CD4-positive, alpha-beta T cell treated with Interleukin-17A for 4 hours (primary cell): ENCODE measurements at regions not wholly inside any gene's neighbourhood (a gene's known extent, or its start where the extent isn't known, plus 50 kb on each side); places are given as distances from the start of the nearest gene placed in this dataset.
A peak's percentile ranks its signal among the peaks of the same experiment; 100 is the strongest.

Source experiments
- DNase-seq: peaks from one replicate; pipeline ENCODE4 v3.0.0-alpha.2; 2020; ENCODE audit warnings: mixed read lengths

DNA sequence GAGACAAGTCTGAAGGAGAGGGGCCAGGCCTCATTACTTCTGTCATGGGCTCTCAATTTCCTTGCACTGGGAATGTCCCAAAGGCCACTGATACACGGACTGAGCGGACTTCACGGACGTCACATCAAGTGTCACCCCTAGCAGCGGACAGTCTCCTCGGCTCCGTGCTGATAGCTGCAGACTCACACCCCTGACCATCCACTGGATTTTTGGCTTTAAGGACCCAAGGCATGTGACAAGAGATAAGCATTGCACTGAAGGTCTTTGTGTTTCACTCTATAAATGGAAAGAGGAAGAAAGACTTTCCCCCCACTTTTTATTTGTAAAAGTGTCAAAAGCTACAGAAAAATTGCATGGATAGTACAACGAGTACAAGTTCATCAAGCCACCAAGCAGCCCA is 200.4 kb upstream of the FGGY start:
- DNase-seq = no peak

DNA sequence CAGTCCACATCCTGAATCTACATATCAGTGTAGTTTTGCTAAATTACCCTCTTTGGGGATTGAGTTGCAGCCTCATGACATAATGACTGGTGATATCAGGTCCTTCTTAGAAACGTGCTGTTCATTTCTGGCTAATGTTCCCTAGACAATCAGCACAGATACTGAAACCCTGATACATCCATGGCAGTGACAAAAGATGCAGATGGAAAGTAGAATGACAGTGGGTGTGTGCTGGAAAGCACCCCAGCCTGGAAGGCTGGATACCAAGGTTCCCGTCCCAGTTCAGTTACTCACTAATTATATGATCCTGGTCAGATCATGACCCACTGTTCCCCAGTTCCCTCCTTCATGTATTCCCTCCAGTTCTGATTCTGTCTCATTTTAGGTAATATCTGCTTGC is 198.2 kb upstream of the FGGY start:
- DNase-seq = no peak

DNA sequence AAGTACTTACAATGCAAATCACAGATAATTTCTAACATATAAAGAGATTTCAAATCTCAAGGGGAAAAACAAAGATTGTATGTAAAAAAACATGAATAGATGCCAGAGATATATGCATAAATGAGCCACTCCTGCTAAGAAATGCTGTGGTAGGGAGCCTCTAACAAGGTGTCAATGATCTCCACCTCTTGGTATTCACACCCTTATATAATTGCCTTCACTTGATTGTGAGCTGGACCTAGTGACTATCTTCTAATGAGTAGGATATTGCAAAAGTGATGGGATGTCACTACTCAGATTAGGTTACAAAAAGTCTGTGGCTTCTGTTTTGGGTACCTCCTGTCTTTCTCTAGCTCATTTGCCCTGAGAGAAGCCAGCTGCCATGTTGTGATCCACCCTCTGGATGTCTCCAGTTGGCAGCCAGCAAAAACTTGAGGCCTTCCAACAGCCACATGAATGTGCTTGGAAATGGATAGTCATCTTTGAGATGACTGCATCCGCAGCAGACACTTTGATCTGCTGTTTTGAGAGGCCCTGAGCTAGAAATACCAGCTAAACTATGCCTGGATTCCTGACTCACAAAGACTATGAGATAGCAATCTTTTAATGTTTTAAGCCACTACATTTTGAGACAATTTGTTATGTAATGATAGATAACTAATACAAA is 196.1 kb upstream of the FGGY start:
- no peak for DNase-seq

DNA sequence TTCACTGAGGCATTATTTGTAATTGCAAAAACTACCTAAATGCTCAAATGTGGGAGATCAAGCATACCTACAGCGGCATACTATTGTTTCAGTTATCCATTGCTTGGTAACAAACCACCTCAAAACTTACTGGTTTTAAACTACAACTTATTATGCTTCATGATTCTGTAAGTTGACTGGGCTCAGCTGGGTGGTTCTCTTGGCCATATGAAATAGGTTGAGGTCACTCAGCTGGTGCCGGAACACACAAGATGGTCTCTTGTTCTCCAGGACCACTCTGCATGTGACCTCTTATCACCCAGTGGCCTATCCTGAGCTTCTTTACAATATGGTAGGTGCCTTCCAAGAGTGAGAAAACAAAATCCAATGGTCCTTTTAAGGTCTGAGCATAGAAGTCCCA is 195.4 kb upstream of the FGGY start:
- no peak for DNase-seq

DNA sequence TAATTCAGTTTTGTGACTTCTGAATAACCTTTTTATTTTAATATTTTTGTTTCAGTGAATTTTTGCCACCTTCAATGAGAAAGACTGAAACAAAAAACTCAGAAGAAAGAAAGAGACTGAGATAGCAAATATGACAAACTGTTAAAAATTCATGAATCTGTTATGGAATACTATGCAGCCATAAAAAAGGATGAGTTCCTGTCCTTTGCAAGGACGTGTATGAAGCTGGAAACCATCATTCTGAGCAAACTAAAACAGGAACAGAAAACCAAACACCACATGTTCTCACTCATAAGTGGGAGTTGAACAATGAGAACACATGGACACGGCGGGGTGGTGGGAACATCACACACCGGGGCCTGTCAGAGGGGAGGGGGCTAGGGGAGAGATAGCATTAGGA is 193.4 kb upstream of the FGGY start:
- DNase-seq = no peak

DNA sequence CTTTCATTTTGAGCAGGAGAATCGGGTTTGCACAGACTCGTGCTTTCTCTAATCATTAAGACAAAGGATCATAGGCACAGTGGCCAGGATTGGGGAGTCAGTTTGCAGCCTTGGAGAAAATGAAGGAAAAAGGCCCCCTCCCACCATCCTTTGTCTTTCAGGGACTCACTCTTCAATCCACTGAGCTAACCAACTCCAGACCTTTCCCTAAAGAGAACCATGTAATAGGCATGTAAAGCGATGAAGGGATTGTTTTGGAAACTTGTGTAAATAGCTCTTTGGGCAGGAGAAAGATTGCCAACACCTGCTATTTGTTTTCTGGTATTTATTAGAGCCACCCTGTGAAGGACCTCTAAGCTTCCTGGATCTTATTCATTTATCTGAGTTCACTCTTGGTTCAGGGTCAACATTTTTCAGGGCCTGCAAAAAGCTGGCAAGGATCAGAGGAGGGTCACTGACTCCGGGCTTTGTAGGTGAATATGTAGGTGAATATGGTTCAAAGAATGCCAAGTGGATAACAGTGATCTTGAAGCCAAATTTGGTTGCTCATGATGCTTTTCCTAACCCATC is 192.6 kb upstream of the FGGY start:
- no peak for DNase-seq

DNA sequence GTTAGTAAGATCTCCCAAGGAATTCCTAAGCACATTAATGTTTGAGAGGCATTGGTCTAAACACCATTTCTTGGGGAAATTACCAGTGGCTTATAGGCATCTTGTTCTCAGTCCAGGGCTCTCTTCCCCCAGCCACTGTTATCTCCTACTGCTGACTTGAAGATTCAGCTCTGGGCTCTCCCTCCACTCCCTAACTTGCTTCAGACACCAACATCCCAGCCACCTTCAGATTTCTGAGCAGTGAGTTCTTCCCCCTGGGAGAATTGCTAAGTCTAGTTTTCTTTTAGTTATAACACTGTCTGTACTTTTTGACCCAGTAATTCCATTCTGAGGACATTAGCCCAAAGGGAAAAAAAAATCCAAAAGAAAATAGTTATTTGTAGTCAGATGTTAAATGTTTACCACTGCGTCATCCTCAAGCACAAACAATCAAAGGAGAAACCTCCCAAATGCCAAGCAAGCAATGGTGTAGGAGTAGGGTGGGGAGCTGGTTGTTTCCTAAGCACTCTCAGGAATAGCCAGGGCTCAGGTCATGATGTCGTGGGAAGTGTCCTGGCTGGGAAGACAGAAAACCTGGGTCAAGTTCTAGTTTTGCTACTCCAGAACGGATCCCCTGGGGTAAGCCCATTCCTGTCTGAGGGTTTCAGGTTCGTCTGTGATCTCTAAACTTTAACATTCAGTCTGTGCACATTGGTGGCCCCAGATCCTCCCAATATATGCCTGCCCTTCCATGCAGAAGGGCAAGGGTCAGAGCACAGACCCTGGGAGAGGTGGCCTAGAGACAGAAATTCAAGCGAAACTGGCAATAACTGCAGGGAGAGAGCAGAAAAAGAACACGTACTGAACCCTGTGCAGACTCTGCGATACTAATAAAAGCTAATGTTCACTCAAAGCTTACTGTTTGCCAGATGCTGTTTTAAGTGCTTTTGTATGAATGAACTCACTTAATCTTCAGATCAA is 191.1 kb upstream of the FGGY start:
- no peak for DNase-seq

DNA sequence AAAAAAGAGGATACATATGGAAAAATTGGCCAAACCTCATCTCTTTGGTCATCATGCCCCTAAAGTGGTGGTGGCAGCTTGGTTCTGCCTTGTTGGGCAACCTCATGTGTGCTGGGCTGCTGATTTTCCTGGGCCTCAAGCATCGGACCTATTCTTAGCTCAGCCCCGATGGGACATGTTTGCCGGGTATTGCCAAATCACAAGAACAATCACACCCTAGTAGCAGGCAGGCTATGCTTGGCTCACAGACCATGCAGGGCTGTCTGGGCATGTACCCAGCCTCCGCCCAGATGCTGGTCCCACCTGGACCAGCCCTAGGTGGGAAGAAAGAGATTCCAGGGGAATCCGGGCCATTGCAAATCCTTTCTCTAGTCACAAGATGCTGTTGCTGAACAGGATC is 189.4 kb upstream of the FGGY start:
- no peak for DNase-seq

DNA sequence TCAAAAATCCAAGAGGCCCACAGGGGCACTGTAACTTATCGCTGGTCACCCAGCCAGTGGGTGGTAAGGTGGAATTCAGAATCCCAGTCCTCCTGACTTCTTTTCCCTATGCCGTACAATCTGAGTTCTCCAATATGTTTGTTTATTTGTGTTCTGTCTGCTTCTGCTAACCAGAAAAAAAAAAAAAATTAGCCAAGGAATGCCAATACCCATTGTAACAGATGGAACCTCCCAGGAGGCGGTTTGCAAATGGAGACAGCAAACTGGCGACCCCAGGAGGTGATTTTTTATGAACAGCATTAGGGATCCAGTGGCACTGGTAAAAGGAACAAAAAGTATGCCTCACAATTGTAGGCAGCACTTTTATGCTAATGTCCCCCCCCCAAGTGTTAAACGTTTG is 189.0 kb upstream of the FGGY start:
- DNase-seq = no peak

DNA sequence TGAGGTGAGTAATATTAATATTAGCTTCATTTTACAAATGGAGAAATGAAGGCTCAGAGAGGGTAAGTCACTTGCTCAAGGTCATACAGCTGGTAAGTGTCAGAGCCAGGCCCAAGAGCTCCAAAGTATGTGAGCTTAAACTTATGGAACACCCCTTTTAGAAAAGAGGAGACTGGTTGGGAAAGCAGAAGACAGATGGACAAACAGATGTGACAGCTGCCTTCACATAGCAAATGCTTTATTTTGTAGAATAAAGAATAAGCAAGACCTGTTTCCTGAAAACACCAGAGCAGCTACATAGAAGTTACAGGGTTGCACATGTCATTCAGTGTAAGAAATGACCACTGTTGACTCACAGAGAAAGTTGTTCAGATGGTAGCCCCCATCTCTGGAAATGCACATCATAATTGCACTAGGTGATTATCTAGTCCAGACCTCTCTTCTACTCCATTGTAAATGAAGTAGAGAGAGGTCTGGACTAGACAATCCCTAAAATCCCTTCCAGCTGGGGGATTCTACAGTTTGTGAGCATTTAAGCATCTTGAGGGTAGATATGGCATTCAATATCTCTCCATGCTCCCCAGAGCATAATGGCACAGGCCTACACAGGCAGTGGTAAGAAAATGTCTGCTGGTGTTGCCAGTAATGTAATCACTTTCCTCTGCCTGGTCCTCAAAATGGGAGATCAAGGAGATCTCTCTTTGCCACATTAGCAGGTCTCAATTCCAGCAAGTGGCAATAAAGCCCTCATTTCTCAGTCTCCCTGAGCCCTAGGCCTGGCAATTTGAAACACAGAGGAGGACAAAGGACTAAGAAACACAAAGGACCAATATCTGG is 188.2 kb upstream of the FGGY start:
- no peak for DNase-seq

DNA sequence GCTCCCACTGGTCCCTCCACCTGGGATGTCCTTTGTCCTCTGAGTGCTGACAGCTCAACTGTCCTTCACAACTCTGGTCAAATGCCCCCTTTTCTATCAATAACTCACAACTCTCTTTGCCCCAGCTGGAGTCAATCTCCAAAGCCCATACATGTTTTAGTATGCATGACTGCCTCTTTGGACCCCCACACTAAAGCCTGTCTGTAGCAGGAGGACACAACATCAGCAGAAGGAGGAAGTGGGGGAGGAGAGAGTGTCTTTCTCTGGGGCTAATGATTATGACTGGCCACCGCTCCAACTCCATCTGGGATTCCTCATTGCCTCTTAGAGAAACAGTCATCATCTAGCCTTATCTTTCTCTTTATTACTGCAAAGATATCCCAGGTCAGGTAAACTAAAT is 186.6 kb upstream of the FGGY start:
- no peak for DNase-seq

DNA sequence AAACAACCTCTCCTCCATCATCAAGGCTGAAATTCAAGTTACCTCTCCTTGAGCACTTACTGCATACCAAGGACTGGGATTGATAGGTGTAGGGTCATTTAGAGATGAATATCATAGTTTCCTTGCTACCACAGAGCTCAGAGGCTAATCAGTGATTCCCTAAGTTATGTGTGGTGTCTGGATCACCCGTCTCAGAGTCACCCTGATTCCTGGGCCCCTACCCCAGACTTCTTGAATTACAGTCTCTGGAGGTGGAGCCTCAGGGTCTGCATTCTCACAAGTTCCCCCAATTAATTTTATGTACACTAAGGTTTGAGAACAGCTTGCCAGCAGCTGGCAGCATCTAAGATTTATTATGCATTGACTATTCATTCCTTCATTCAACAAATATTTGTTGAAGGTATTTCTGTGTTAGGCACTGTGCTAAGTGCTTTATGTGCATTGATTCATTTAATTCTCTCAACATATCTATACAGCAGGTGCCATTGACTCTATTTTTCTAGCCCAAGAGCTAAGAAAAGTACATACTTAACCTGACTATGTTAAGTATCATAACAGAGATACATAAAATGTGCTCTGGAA is 182.9 kb upstream of the FGGY start:
- DNase-seq = no peak

DNA sequence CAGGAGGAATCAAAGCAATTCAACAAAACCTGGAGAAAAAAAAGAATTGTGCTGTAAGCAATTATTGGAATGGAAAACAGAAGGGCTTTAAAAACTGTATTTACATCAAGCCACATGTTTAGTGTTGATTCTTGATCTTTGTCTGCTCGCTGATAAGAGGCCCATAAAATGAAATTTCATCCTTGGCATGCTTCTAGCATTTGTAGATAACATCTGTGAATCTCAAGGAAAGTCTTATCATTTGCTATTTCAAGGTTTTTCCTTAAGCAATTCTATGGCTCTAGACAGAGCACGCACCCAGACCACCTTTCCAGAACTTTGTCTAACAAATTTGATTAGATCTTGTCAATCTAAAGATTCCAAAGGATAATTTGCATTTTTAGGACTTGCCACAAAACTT is 181.0 kb upstream of the FGGY start:
- no peak for DNase-seq

DNA sequence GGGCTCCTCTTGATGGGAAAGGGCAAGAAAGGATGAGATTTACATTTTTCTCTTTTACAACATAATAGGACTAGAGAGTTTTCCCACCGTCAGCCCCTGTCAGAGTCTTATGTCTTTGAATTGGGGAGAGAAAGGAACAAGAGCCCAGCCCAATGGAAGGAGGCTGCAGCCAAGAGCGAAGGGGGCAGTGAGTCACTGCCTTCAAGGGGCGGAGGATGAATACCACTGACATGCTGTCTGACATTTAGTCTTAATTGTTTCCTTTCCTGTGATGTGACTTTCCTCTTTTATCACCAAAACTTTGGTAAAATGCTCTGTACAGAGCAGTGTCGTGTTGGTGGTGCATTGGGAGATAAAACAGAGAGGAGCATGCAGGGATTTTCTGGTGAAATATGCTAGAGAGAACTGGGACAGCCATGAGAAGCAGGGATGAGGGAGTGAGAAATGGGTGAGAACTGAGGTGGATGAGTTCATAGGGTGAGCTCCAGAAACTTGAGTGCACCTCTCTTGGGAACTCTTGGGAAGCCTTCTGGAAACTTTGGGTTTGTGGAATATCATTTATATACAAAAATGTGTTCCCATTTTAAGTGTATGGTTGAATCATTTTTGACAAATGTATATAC is 179.9 kb upstream of the FGGY start:
- DNase-seq = peak; percentile 13

DNA sequence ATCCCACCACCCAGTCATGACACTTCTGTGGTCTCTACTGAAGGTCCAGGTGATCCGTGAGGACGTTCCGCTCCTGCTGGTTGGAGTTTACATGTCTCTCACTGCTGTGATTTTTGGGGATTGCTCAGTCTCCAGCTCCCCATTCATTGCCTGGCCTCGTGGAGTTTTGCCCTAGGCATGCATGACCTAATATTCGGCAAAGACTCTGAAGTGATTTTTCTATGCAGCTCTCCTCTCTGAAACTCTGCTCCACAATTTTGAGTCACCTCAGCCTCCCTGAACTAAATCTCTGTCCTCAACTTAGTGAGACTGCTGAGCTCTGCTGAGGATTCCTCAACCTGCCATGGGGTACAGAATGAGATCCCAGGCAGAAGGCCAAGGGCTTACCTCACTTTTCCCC is 174.4 kb upstream of the FGGY start:
- no peak for DNase-seq

DNA sequence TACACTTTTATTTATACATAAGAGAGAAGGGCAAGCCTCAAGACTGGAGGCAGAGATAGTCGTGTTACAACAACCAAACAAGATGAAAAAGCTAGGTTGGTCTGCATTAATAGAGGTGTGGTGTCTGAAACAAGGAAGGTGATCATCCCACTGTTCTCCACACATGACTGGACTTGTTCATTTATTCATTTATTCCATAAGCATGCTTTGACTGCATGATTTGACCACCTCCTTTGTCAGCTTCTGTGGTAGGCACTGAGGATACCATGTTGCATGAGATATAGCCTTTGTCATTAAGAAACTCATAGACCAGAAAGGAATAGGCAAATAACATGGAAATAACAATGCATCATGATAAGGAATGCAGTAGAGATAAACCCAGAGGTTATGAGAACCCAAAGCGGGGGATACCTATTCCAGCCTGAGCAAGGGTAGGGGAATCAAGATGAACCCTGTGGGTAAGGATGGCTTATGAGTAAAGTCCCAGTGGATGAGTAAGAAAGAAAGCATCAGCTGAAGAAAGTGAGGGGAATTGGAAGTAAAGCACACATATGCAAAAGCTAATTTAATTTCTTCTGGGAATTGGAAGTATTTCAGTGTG is 173.7 kb upstream of the FGGY start:
- DNase-seq = no peak

DNA sequence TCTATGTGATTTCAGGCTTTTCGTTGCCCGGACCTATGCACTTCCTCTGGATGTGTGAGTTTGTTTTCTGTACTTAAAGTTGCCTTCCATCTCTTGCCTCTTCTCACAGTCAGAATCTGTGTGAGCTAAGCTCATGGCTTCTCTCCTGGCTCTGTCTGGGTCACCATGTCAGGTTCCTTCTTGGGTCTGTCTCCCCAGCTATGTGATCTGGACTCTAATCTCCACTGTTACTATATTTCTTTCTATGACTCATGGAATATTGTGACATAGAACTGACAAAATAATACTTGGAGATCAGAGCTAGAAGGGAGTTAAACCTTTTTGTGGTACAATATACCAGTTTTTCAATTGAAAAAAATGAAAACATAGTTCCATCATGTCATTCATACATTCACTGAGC is 172.7 kb upstream of the FGGY start:
- DNase-seq = no peak

DNA sequence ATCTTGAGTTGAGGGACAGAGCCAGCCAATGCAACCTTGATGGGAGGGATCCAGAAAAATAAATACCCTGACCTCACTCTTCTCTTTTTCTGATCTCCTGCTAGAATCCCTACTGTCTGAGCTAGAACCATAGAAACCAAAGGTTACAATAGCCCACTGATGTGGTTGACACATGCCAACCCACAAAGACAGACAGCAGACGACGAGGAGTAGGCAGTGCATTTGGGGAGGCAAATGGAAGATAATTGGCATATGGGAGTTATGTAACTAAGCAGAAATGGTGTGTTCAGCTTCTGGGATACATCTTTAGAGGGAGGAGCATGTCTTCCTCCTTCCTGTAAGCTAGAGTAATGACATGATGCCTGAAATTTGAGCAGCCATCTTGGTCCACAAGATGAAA is 171.7 kb upstream of the FGGY start:
- no peak for DNase-seq

DNA sequence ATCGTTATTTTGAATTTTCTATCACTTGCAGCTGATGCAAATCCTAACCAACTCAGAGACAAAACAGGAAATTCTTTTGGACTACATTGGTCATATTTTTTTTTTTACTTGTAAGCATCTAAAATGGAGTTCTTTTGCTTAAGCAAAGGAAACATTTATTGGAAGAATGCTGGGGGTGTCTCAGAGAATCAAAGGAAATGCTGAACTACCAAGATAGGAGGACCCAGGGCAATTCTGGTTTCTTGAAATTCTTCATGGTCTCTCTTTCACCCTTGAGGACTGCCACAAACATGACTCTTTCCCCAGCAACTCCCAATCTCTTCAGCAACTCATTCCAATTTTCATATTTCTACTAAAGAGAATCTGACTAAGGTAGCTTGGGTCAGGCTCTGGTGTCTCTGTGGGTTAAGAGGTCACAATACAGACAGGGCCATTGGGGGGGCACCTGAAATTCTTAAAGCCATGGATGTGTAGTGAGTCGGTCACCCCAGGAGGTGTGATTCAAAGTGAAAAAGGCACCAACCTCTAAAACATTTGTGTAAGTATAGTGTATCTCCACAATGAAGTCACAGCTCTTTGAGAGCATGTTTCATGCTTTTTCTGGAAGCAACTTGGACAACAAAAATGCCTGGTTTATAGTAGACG is 171.1 kb upstream of the FGGY start:
- no peak for DNase-seq

DNA sequence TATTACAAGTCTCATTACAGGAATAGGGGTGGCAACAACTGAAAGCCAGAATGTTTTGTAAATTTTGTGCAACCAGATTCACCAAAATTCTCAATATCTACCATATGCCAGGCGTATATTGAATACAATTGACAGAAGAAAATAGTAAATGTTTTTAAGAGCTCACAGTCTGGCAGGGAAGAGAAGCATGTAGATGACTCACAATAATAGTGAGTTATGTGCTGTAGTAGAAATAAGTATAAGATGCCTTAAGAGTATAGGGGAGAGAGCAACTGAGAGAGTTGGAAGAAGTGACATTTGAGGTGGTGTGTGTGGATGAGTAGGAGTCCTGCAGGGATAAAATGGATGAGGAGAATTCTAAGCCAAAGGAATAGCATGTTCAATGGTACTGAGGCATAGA is 170.5 kb upstream of the FGGY start:
- no peak for DNase-seq

DNA sequence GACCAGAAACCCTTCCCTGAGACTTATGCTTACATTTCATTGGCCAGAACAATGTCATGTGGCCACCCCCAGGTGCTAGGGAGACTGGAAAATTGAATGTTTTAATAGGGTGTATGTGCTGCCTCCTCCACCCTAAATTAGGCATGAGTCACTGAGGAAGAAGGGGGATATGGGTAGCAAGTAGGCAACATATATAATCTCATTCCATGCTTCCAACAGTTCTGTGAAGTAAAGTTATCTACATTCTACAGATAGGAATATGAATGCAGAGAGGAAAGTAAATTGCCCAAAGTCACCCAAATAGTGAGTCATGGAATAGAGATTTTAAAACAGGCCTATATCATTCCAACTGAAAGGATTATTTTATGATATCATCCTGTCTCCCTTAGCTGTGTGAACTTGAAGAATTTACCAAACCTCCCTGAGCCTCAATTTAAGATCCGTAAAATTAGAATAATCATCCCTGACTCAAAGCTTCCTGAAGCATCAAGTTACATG is 168.6 kb upstream of the FGGY start:
- no peak for DNase-seq
